GM19025 (cell line): ENCODE measurements at regions not wholly inside any gene's neighbourhood (a gene's known extent, or its start where the extent isn't known, plus 50 kb on each side); places are given as distances from the start of the nearest gene placed in this dataset.
"Not testable (repeated sequence)": the region's sequence is repeated elsewhere in the genome, so short reads cannot be mapped to it uniquely, and the experiment has no call there.

Experiments
- ATAC-seq: cut with Tn5 transposase; IDR thresholded peaks from one replicate; pipeline ENCODE4 v1.9.1; 2021; ENCODE audit warnings: mild to moderate bottlenecking, low read depth, moderate library complexity; ENCODE audit not compliant: unreplicated experiment

- ATAC-seq: no peak
These were observed 115.9 kb upstream of the EPHA3 start for GRCh38 chr3:88991496-88991895.

GRCh38 chr3:88996691-88997090, 110.7 kb upstream of the EPHA3 start:
- no peak for ATAC-seq

- ATAC-seq: no peak
These were observed 110.2 kb upstream of the EPHA3 start for GRCh38 chr3:88997260-88997659.

GRCh38 chr3:89000886-89001285, 106.5 kb upstream of the EPHA3 start:
- no peak for ATAC-seq

- no peak for ATAC-seq
These were observed 105.2 kb upstream of the EPHA3 start for GRCh38 chr3:89002191-89002590.

GRCh38 chr3:89013536-89013935, 93.9 kb upstream of the EPHA3 start:
- no peak for ATAC-seq

- no peak for ATAC-seq
These were observed 89.9 kb upstream of the EPHA3 start for GRCh38 chr3:89017531-89017930.

- ATAC-seq: no peak
These were observed 82.2 kb upstream of the EPHA3 start for GRCh38 chr3:89025185-89025584.

- ATAC-seq: no peak
These were observed 74.9 kb upstream of the EPHA3 start for GRCh38 chr3:89032346-89033013.

DNA sequence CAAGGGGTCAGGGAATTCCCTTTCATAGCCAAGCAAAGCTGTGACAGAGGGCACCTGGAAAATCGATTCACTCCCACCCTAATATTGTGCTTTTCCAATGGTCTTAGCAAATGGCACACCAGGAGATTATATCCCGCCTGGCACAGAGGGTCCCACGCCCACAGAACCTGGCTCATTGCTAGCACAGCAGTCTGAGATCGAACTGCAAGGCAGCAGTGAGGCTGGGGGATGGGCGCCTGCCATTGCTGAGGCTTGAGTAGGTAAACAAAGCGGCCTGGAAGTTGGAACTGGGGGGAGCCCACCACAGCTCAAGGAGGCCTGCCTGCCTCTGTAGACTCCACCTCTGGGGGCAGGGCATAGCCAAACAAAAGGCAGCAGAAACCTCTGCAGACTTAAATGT, 72.7 kb upstream of the EPHA3 start:
- ATAC-seq: not testable (repeated sequence)

DNA sequence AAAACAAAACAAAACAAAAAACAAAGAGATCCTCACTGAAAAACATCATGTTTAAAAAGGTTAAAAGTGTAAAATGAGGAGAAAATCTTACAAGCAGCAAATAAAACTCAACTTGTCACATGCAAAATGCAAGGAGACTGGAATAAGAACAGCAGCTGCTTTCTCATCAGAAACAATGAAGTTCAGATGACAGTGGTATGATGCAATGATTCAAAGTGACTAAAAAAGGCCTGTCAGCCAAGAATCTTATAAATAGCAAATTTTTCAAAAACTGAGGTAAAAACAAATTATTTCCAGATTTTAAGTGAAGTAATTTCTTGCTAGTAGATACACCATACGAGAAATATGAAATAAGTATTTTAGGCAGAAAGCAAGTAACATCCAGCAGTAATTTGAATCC, 68.6 kb upstream of the EPHA3 start:
- no peak for ATAC-seq

DNA sequence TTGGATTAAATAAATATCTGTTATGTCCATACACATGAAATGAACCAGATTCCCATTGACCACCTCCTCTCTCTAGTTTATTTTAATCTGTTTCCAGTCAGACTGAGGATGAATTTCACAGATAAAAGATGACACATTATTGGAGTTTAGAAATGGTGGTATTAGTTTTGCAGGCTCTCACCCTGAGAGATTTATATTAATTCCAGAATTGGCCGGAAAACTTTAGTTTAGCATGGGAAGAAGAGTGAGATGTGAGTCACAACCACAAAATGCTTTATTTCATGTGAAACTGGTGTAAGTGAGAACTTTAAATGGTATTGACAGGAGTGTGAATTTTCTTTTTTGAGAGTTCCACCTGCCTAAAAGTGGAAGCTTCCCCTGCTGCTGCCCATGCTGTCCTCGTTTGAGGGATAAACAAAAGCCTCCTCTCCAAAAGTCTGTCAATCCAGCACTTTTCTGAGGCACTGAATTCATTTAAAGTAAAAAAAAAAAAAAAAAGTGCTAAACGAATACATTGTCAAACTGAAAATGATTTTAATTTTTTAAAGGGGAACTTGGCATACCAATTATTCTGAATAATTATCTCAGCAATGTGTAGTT, 65.1 kb upstream of the EPHA3 start:
- ATAC-seq: no peak

- no peak for ATAC-seq
These were observed 64.0 kb upstream of the EPHA3 start for GRCh38 chr3:89043406-89043932.

DNA sequence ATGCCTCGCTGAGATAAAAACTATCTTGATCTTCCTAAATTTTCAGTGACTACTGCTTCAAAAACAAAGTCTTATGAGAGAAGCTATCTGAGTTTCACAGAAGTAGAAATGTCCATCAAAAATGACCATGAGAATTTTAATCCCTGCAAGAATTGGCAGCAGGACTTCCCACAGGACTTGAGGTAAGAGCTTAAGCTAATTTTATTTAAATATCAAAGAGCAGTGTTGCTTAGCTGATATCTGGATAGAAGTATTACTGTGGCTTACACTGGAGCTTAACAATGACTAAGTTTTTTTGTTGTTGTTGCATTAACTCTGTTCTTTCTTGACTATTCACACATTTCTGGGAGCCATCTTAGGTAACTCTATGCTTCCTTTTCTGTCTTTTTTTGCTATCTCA, 60.8 kb upstream of the EPHA3 start:
- ATAC-seq: no peak

GRCh38 chr3:89049119-89049518, 58.3 kb upstream of the EPHA3 start:
- no peak for ATAC-seq

GRCh38 chr3:89052386-89052785, 55.0 kb upstream of the EPHA3 start:
- no peak for ATAC-seq

DNA sequence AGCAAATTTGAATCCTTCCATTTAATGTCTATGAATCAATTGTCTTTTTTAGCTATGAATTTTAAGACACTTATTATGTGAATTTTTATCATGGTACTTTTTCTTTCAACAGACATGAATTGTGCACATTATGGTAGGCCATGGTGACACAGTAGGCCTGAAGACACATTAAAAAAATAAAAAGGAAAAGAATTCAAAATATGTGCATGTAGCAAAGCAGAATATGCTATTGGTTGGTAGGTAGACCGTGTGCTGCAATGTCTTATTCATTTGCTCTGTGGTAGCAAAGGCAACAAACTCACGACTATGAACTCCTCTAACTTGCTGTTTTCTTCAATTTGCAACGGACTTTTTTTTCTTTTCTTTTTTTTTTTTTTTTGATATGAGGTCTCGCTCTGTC, 50.0 kb upstream of the EPHA3 start:
- no peak for ATAC-seq
